A549 (cell line): ENCODE measurements at regions not wholly inside any gene's neighbourhood (a gene's known extent, or its start where the extent isn't known, plus 50 kb on each side); places are given as distances from the start of the nearest gene placed in this dataset.

Experiments
- ATAC-seq, 2 experiments: fragments of 200-7000 bp in 1 of 2; fragments of >200 bp in 1 of 2; cut with Nextera tagmentation in 1 of 2; cut with Tn5 transposase in 1 of 2; 3 replicates each; pipeline versions ENCODE4 v1.8.0 to v1.9.1; 2018 to 2020; ENCODE audit warnings: mild to moderate bottlenecking in 1 of 2, moderate library complexity in 1 of 2
- CTCF ChIA-PET: fragments of 300-600 bp; sonication (Branson Sonifier 250); formaldehyde crosslinking; extraction: SDS; loops from one replicate; lab custom pipeline; 2021; ENCODE audit warnings: antibody characterized with exemption, inconsistent platforms; lab: Yijun Ruan, JAX
- POLR2A ChIA-PET: fragments of 350-600 bp; formaldehyde crosslinking; extraction: SDS; loops from one replicate; lab custom pipeline; 2021; ENCODE audit warnings: antibody characterized with exemption, inconsistent platforms; lab: Yijun Ruan, JAX
- DNase-seq, 2 experiments: peaks; one replicate each; pipeline versions ENCODE4 v3.0.0 to v3.0.0-alpha.2; 2011 to 2016; ENCODE audit warnings: low read depth in 1 of 2, low spot score in 1 of 2
- FAIRE-seq: peaks from 2 replicates; lab custom pipeline; 2011; peaks lifted over from hg19 to GRCh38; lab: Jason Lieb, UNC
- H3K27ac ChIP-seq, 2 experiments: fragments of >200 bp; sonication (Bioruptor Twin); formaldehyde crosslinking; 3 replicates each; pipeline ENCODE4 v1.5.1; 2016 to 2017
- H3K4me1 ChIP-seq: fragments of >200 bp; sonication (Bioruptor Twin); formaldehyde crosslinking; 3 replicates; pipeline ENCODE4 v1.6.1; 2016
- H3K4me2 ChIP-seq: fragments of >200 bp; sonication (Bioruptor Twin); formaldehyde crosslinking; 3 replicates; pipeline ENCODE4 v1.6.1; 2016
- H3K4me3 ChIP-seq: fragments of >200 bp; sonication (Bioruptor Twin); formaldehyde crosslinking; 3 replicates; pipeline ENCODE4 v1.5.1; 2016
- H3K9me3 ChIP-seq: fragments of >200 bp; sonication (Bioruptor Twin); formaldehyde crosslinking; 3 replicates; pipeline ENCODE4 v1.6.1; 2016
- CBX2 ChIP-seq: fragments of 200-600 bp; sonication (generic); IDR thresholded peaks from 2 replicates; pipeline ENCODE4 v1.6.1; 2016; ENCODE audit warnings: low read depth, mild to moderate bottlenecking, borderline replicate concordance
- CBX8 ChIP-seq: fragments of 200-600 bp; sonication (generic); IDR thresholded peaks from 2 replicates; pipeline ENCODE4 v1.6.1; 2016
- EHMT2 ChIP-seq: fragments of 200-600 bp; sonication (generic); IDR thresholded peaks from 2 replicates; pipeline ENCODE4 v1.6.1; 2016; ENCODE audit warnings: antibody characterized with exemption, low read depth, mild to moderate bottlenecking, moderate library complexity
- EP300 ChIP-seq, 2 experiments: fragments of >200 bp; sonication (Bioruptor Twin); formaldehyde crosslinking; IDR thresholded peaks; 2 replicates in 1 of 2; 3 replicates in 1 of 2; pipeline ENCODE4 v1.6.1; 2016 to 2017
- FOSB ChIP-seq: fragments of 250-450 bp; sonication (Bioruptor Pico); IDR thresholded peaks from 2 replicates; pipeline ENCODE4 v1.5.0; 2020; ENCODE audit warnings: mild to moderate bottlenecking, moderate library complexity
- FOXS1 ChIP-seq: fragments of 250-450 bp; sonication (Bioruptor Pico); IDR thresholded peaks from 2 replicates; pipeline ENCODE4 v1.5.0; 2020; ENCODE audit warnings: mild to moderate bottlenecking, moderate library complexity
- GATA3 ChIP-seq: IDR thresholded peaks from 2 replicates; pipeline ENCODE4 v1.6.1; 2012; ENCODE audit warnings: borderline replicate concordance
- HOXB13 ChIP-seq: fragments of 250-450 bp; sonication (Bioruptor Pico); IDR thresholded peaks from 2 replicates; pipeline ENCODE4 v1.5.0; 2020; ENCODE audit warnings: low read depth, mild to moderate bottlenecking, moderate library complexity
- JUN ChIP-seq, 2 experiments: fragments of >200 bp; sonication (Bioruptor Twin); formaldehyde crosslinking; IDR thresholded peaks; 2 replicates in 1 of 2; 3 replicates in 1 of 2; pipeline ENCODE4 v1.6.1; 2016 to 2017
- MAZ ChIP-seq: fragments of 150-350 bp; IDR thresholded peaks from 2 replicates; pipeline ENCODE4 v1.6.1; 2014; ENCODE audit warnings: antibody characterized with exemption, low read depth, low read length, borderline replicate concordance
- MYC ChIP-seq: IDR thresholded peaks from 2 replicates; pipeline ENCODE4 v1.6.1; 2012; ENCODE audit warnings: mild to moderate bottlenecking, inconsistent platforms, low read length, improper control_type of control experiment, borderline replicate concordance
- RAD21 ChIP-seq, 2 experiments: fragments of >200 bp in 1 of 2; sonication (Bioruptor Twin) in 1 of 2; formaldehyde crosslinking in 1 of 2; IDR thresholded peaks in 1 of 2; conservative IDR thresholded peaks in 1 of 2; 2 replicates in 1 of 2; 3 replicates in 1 of 2; pipeline ENCODE4 v1.6.1; 2012 to 2018; ENCODE audit warnings: inconsistent platforms in 1 of 2
- RARB ChIP-seq: fragments of 250-450 bp; sonication (Bioruptor Pico); IDR thresholded peaks from 2 replicates; pipeline ENCODE4 v1.8.0; 2021; ENCODE audit warnings: mild to moderate bottlenecking, moderate library complexity
- RNF2 ChIP-seq: fragments of 200-600 bp; sonication (generic); IDR thresholded peaks from 2 replicates; pipeline ENCODE4 v1.6.1; 2016; ENCODE audit warnings: low read depth, mild to moderate bottlenecking, antibody characterized with exemption, moderate library complexity, borderline replicate concordance
- SREBF2 ChIP-seq: fragments of 450-650 bp; IDR thresholded peaks from 2 replicates; pipeline ENCODE4 v1.6.1; 2014; ENCODE audit warnings: mild to moderate bottlenecking, moderate library complexity
- TFCP2L1 ChIP-seq: fragments of 250-450 bp; sonication (Bioruptor Pico); IDR thresholded peaks from 2 replicates; pipeline ENCODE4 v1.5.0; 2021; ENCODE audit warnings: mild to moderate bottlenecking
- ZFP36 ChIP-seq: fragments of 450-650 bp; IDR thresholded peaks from 2 replicates; pipeline ENCODE4 v1.6.1; 2014; ENCODE audit warnings: borderline replicate concordance; ENCODE audit not compliant: partially characterized antibody
- ZNF302 ChIP-seq: fragments of 250-450 bp; sonication (Bioruptor Pico); IDR thresholded peaks from 2 replicates; pipeline ENCODE4 v1.9.0; 2021; ENCODE audit warnings: inconsistent platforms, mild to moderate bottlenecking, moderate library complexity
- WGBS: methylation state at CpG from one replicate; pipeline ENCODE4 v1.1.6; 2017; ENCODE audit errors: missing lambda C conversion rate; 5-methylcytosine and 5-hydroxymethylcytosine counted together
- TF ChIP-seq, protein P1 (sequence below): fragments of >200 bp; sonication (Bioruptor Twin); formaldehyde crosslinking; IDR thresholded peaks from 3 replicates; pipeline ENCODE4 v1.5.1; 2016
- TF ChIP-seq, protein P2 (sequence below): IDR thresholded peaks from 2 replicates; pipeline ENCODE4 v1.6.1; 2012; ENCODE audit warnings: low read depth, borderline replicate concordance
- TF ChIP-seq, protein P3 (sequence below): IDR thresholded peaks from 2 replicates; pipeline ENCODE4 v1.6.1; 2012
- TF ChIP-seq, protein P4 (sequence below): fragments of 450-650 bp; IDR thresholded peaks from 2 replicates; pipeline ENCODE4 v1.6.1; 2014; ENCODE audit warnings: antibody characterized with exemption
- TF ChIP-seq, protein P5 (sequence below): fragments of >200 bp; sonication (Bioruptor Twin); formaldehyde crosslinking; IDR thresholded peaks from 3 replicates; pipeline ENCODE4 v1.6.1; 2016

DNA sequence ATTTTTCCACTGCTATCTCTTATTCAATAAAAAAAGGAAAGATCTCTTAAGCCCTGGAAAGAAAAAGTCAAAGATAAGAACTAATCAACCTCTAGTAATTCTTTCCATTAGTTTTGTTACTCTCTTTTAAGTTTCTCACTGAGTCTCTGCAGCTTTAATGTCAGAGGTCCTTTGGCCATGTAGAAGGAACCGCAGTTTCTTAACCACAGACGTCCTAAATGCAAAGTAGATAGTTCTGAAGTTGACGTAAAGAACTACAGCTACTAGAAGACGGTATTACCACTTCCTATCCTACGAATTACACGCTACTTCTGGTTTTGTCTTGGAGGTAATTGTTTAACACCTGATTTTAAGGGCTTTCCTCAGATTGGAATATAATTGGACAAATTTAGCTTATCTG is 325.9 kb downstream of the ANKRD50 start:
- no peak overlapping the region for H3K4me2 ChIP-seq

DNA sequence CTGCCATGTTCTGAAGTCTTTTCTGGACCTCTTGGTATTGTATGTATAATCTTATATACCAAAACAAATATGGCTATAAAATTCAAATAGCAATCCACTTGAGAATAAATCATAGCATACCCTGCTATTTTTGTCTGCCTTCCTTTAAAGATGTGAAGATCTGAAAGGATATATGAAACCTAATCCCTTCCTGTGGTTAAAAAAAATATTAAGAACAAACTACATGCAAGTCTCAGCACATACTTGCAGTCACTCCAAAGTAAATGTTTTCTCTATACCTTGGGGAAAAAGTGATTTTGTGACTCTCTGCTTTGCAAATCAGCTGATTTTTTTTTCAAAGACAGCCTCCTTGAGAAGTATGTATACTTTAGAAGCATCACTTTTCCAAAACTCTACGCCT is 322.9 kb downstream of the ANKRD50 start:
- Histone ChIP-seq H3K9me3 (no peaks in the 10 kb centered on the region), H3K27ac (no peak overlapping the region), H3K4me2 (no peak overlapping the region), H3K4me3 (no peak overlapping the region), H3K4me1 (peaks cover 6% of the 10 kb centered on the region; the same call in 1 of the 3 replicates)
- no peak for DNase-seq
- FAIRE-seq: no peak
- ATAC-seq: no peak
- no peak for TF ChIP-seq JUN (IDR thresholded peaks at IDR 0.05)
- TF ChIP-seq, protein P1, sequence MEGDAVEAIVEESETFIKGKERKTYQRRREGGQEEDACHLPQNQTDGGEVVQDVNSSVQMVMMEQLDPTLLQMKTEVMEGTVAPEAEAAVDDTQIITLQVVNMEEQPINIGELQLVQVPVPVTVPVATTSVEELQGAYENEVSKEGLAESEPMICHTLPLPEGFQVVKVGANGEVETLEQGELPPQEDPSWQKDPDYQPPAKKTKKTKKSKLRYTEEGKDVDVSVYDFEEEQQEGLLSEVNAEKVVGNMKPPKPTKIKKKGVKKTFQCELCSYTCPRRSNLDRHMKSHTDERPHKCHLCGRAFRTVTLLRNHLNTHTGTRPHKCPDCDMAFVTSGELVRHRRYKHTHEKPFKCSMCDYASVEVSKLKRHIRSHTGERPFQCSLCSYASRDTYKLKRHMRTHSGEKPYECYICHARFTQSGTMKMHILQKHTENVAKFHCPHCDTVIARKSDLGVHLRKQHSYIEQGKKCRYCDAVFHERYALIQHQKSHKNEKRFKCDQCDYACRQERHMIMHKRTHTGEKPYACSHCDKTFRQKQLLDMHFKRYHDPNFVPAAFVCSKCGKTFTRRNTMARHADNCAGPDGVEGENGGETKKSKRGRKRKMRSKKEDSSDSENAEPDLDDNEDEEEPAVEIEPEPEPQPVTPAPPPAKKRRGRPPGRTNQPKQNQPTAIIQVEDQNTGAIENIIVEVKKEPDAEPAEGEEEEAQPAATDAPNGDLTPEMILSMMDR: no peak
- no peak for TF ChIP-seq ZNF302 (CRISPR knock-in tag)
- TF ChIP-seq, protein P2, sequence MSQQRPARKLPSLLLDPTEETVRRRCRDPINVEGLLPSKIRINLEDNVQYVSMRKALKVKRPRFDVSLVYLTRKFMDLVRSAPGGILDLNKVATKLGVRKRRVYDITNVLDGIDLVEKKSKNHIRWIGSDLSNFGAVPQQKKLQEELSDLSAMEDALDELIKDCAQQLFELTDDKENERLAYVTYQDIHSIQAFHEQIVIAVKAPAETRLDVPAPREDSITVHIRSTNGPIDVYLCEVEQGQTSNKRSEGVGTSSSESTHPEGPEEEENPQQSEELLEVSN: no peak
- TF ChIP-seq FOXS1: no peak
- TF ChIP-seq ZFP36: no peak
- no peak for TF ChIP-seq RARB (CRISPR knock-in tag)
- no peak for TF ChIP-seq MYC
- TF ChIP-seq SREBF2: no peak
- TF ChIP-seq, protein P3, sequence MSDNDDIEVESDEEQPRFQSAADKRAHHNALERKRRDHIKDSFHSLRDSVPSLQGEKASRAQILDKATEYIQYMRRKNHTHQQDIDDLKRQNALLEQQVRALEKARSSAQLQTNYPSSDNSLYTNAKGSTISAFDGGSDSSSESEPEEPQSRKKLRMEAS: no peak
- no peak for TF ChIP-seq RAD21 (conservative IDR thresholded peaks at IDR 0.05 in 1 of 2, IDR thresholded peaks at IDR 0.05 in 1 of 2)
- no peak for TF ChIP-seq CBX8
- no peak for TF ChIP-seq CBX2
- no peak for TF ChIP-seq GATA3
- TF ChIP-seq EHMT2: no peak
- TF ChIP-seq FOSB (CRISPR knock-in tag): no peak
- TF ChIP-seq EP300 (IDR thresholded peaks at IDR 0.05): no peak
- ChIA-PET POLR2A (no interaction called here), CTCF (no interaction called here)
- 68% methylated on average over 1 of the region's 1 CpG for WGBS

More for the DNA sequence above, 325.9 kb downstream of the ANKRD50 start:
- no peak for FAIRE-seq
- H3K27ac ChIP-seq: no peak overlapping the region
- TF ChIP-seq RNF2: no peak
- TF ChIP-seq, protein P2: no peak
- TF ChIP-seq, protein P1: no peak
- no peak for TF ChIP-seq RARB (CRISPR knock-in tag)
- TF ChIP-seq, protein P4, sequence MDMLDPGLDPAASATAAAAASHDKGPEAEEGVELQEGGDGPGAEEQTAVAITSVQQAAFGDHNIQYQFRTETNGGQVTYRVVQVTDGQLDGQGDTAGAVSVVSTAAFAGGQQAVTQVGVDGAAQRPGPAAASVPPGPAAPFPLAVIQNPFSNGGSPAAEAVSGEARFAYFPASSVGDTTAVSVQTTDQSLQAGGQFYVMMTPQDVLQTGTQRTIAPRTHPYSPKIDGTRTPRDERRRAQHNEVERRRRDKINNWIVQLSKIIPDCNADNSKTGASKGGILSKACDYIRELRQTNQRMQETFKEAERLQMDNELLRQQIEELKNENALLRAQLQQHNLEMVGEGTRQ: no peak
- TF ChIP-seq ZFP36: no peak
- TF ChIP-seq TFCP2L1 (CRISPR knock-in tag): no peak
- TF ChIP-seq GATA3: no peak
- TF ChIP-seq HOXB13: no peak
- TF ChIP-seq, protein P5, sequence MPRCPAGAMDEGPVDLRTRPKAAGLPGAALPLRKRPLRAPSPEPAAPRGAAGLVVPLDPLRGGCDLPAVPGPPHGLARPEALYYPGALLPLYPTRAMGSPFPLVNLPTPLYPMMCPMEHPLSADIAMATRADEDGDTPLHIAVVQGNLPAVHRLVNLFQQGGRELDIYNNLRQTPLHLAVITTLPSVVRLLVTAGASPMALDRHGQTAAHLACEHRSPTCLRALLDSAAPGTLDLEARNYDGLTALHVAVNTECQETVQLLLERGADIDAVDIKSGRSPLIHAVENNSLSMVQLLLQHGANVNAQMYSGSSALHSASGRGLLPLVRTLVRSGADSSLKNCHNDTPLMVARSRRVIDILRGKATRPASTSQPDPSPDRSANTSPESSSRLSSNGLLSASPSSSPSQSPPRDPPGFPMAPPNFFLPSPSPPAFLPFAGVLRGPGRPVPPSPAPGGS: no peak
- TF ChIP-seq MAZ: no peak
- ChIA-PET POLR2A (no interaction called here), CTCF (no interaction called here)
- H3K9me3 ChIP-seq: no peaks in the 10 kb centered on the region
- WGBS: 93% methylated on average over 6 of the region's 6 CpGs
- no peak for ATAC-seq
- no peak overlapping the region for H3K4me3 ChIP-seq
- peaks cover 6% of the 10 kb centered on the region; the same call in 1 of the 3 replicates for H3K4me1 ChIP-seq
- no peak for DNase-seq
